Superior temporal gyrus (tissue), 1 donor: ENCODE measurements at regions not wholly inside any gene's neighbourhood (a gene's known extent, or its start where the extent isn't known, plus 50 kb on each side); places are given as distances from the start of the nearest gene placed in this dataset.

Experiments
- DNase-seq: peaks from one replicate; pipeline ENCODE4 v3.0.0-alpha.2; 2016; ENCODE audit errors: extremely low spot score

DNA sequence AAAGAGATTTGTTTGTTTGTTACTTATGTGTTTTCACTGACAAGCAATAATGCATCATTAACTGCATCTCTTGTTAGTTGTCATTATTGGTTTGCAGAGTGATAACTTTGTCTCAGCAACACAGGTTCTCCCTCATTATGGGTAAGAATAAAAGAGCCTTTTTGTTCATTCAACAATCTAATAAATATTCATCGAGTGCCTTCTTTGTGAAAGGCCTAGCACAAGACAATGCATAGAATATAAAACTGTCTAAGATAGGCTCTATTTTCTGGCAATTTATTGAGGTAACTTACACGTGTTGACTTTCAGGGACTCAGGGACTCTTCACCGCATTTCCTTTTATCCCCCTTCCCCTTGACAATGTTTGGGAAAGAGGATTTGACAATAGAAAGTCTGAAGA lies 95.5 kb upstream of the KRR1 start:
- peak; percentile 79 for DNase-seq

DNA sequence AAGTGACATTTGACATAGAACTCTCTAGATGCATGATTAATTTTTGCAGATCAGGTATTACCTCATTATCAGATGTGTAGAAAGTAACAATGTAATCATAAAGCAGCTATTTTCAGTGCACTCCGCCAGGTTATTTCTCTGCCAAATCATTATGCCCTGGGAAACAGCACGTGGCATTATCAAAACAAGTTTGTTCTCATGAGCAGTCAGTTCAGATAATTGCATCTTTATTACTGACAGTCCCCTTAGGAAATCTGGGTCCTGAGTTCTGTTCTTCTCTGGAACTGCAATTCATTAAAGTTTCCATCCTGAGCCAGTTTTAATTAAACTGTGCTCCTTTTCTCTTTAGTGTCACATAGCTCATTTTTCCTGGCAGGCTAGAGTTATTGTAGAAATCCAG lies 94.7 kb upstream of the KRR1 start:
- DNase-seq, result peak; percentile 60

GRCh38 chr12:75603475-75603874 lies 92.1 kb upstream of the KRR1 start:
- no peak for DNase-seq

DNA sequence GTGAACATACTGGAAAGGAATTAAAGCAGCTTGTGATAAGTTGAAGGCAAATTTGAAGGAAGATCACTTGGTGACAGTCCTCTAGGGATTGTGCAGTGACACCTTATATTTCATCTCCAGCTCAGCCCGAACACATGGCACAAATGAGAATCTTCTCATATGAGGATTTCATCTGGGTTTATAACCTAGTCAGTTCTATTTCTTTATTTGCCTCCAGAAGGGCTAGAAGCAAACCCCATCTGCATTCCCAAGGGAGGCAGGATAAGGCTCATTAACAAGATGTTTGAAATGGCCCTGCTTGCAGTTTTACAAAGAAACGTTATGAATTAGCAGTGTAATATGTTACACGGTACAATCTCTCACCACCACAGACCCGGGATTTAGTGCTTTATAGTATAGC lies 90.7 kb upstream of the KRR1 start:
- no peak for DNase-seq

DNA sequence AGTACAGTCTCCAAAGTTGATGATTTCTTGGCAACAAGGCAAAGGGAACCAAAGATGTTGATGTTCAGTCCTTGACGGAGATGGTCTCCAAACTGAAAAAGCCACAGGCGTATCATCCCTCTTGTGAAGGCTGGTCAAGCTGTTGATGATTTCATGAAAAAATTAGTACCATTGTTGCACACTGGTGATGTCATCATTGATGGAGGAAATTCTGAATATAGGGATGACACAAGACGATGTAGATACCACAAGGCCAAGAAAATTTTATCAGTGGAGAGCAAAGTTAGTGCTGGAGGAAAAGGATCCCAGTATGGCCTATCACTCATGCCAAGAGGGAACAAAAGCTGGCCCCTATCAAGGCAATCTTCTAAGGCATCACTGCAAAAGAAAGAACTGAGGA lies 88.7 kb upstream of the KRR1 start:
- no peak for DNase-seq

- DNase-seq, result no peak
Measured at GRCh38 chr12:75599061-75599460, 87.7 kb upstream of the KRR1 start.

GRCh38 chr12:75596406-75596805 lies 85.0 kb upstream of the KRR1 start:
- no peak for DNase-seq

GRCh38 chr12:75592638-75593335 lies 81.4 kb upstream of the KRR1 start:
- no peak for DNase-seq

DNA sequence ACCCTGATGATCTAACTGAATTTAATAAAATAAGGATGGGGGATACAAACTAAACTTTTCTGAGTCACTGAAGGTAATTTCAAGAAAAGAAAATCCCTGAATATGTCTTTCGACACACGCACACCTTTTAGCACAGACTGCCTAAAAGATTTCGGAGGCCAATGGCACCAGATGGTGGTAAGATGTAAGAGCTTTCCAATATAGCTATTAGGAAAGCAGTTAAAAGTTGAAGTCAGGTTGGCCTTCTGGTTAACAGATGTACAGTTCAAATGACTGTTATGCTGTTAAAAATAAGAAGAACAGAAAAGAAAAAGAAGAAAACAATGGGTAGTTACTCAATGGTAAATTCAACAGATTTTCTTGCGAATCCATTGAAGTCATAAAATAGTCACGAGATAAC lies 80.7 kb upstream of the KRR1 start:
- no peak for DNase-seq

DNA sequence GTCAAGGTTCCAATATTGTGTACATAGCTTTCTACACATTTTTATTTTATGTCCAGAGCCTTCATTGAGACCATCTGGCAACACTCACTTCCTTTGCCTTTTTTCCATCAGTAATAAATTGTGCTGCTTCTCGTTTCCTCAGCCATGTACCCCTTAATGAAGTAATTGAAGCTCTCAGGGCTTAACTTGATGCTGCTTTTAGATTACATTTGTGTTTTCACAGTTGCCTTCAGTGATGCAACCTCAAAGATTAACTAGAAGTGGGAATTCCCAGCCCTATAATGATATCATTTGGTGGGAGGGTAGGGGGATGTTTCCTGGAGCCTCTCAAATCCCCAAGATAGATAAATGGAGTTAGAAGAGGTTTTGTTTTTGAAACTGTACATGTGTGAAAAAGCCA lies 80.2 kb upstream of the KRR1 start:
- no peak for DNase-seq

GRCh38 chr12:75589801-75590200 lies 78.4 kb upstream of the KRR1 start:
- no peak for DNase-seq

DNA sequence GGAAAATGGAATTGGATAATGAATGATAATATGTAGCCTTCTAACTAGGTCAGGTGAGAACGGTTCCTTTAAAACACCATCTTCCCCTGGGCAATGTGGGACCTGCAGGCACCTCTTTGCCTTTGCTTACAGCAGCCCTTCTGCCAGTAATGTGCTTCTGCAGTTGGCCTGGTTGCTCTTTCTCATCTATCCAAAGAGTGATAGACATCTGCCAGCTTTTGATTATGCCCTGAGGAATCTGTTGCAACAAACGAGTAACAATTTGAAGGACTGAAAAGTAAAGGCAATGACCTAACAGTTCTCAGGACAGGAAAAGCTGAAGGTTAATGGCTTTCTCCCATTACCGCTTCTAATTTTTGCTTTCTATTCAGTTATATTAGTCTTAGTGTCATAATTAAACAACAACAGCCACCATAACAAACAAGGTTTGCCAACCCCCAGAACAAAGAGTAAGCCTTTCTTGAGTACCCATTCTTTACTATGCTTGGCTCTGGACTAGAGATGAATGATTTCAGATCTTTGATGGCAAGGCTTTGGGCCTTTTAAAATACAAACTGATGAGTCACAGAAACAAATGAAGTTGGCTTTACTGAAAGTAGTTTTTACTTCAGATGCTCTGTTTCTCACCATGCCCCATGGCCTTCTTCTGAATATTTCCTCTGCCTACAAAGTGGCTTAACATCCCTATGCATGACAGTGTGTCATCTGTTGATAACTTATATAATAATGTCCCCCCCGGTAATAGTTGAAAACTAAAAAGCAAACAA lies 76.1 kb upstream of the KRR1 start:
- no peak for DNase-seq

DNA sequence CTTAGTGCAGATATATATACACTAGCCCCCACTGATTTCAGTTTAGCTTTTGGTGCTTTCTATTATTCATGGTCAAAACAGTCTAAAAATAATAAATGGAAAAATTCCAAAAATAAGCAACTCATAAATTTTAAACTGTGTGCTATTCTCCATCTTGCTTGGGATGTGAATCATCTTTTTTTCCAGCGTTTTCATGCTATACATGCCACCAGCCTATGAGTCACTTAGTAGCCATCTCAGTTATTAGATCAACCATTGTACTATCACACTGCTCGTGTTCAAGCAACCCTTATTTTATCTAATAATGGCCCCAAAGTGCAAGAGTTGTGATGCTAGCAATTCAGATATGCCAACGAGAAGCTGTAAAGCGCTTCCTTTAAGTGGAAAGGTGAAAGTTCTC lies 73.9 kb upstream of the KRR1 start:
- no peak for DNase-seq

DNA sequence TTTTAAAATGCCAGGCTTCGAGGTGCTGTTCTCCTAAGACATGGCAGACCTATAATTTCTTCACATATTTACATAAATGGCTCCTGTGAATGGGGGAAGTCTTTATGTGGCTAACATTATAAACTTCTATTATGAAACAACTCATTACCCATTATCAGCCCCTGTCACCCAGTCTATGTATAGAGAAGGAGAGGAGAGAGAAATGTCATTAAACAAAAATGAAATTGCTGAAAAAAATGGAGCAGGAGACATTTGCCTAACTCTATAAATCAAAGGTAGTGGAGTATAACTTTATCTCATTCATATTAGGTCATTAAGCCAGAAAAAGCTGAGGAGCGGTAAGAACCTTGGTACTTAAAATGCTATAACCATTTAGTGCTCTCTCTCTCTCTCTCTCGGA lies 71.9 kb upstream of the KRR1 start:
- DNase-seq, result no peak

DNA sequence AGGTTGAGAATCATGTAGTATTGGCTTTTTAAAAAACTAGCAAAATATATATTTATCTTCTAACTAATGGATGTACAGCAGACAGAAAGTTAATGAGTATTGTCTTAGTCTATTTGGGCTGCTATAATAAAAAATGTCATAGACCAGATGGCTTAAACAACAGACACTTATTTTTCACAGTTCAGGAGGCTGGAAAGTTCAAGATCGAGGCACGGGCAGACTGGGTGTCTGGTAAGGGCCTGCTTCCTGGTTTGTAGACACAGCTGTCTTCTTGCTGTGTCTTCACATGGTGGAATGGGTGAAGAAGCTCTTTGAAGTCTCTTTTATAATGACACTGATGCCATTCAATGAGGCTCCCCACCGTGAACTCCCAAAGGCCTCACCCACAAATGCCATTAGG lies 70.1 kb upstream of the KRR1 start:
- no peak for DNase-seq

DNA sequence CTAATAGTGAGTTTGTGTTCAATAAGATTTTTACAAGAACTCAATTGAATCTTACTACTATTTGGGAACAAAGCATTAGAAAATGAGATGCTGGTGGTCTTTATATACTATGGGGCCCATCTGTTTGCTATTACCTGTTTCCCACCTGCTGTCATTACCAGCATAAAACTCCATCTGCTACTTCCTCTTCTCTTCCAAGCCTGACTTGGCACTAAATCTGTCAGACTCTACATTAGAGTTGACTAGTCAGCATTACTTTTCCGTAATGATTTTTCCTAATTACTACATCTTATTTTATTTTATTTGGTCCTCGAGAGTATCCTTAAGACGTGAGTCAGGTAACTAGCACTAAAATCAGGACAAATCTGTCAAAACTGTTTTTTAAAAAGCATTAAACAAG lies 68.1 kb upstream of the KRR1 start:
- no peak for DNase-seq

GRCh38 chr12:75578546-75578945 lies 67.1 kb upstream of the KRR1 start:
- no peak for DNase-seq

DNA sequence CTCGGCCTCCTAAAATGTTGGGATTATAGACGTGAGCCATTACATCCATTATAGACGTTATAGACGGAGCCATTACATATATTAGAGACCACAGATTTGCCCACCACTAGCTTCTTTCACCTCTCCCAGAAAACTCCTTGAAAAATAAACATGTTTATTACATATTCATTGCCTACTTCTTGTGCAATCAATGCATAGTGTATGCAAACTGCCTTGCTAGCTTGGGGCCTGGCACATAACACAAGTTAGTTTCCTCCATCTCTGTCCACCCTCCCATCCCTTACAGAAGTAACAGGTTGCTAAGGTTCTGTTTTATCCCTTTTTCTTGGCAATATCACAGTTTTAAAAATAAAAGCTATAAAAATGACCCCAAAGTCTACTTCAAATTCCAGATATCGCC lies 66.4 kb upstream of the KRR1 start:
- DNase-seq, result no peak

GRCh38 chr12:75571656-75572205 lies 60.3 kb upstream of the KRR1 start:
- no peak for DNase-seq

DNA sequence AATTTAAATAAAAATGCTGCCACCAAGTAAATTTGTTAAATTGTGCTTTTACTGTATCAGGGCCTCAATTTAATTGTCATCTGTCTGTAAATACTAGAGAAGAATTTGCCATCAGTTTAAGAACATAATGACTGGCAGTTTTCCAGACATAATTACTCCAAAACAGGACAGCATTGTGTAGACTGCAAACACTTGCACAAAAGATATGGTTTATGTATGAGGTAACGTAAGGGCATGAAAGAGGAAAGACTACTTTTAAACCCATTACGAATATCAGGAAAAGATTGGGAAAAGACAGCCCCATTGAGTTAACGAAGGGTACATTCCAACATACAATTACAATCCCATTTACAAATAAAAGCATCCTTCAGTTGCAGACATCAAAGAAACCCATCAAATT lies 59.8 kb upstream of the KRR1 start:
- DNase-seq, result peak; percentile 72

GRCh38 chr12:75568801-75569200 lies 57.4 kb upstream of the KRR1 start:
- no peak for DNase-seq

- DNase-seq, result no peak
Measured at GRCh38 chr12:75568393-75568792, 57.0 kb upstream of the KRR1 start.

DNA sequence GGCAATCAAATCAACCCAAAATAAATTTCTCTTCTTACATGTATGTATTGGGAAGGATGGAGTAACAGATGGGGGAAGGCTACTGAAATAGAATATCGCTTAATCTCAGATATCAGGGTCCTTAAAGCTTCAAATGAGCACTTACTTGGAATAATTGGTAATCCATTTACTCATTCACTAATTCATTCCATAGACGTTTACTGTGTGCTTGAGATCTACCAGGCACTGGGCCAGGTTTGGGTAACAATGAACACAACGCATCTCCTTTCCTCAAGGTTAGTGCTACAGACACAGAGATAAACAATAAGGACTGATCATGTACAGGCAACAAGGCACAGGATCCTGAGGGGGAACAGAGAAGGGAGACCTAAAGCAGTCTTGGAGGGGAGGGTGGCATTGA lies 54.4 kb upstream of the KRR1 start:
- DNase-seq, result no peak
